B cell (primary cell): ENCODE measurements at regions not wholly inside any gene's neighbourhood (a gene's known extent, or its start where the extent isn't known, plus 50 kb on each side); places are given as distances from the start of the nearest gene placed in this dataset.

Source experiments
- ATAC-seq: fragments of 200-7000 bp; cut with Tn5 transposase; one replicate; pipeline ENCODE4 v1.10.0; 2021; ENCODE audit warnings: low read depth, mild to moderate bottlenecking, moderate number of reproducible peaks, moderate library complexity
- CTCF ChIA-PET: fragments of 350-600 bp; sonication (Branson Sonifier 250); formaldehyde crosslinking; loops from one replicate; lab custom pipeline; 2021; ENCODE audit warnings: antibody characterized with exemption, inconsistent platforms; lab: Charles Lee
- POLR2A ChIA-PET: fragments of 350-600 bp; sonication (Branson Sonifier 250); formaldehyde crosslinking; loops from one replicate; lab custom pipeline; 2021; ENCODE audit warnings: antibody characterized with exemption; lab: Charles Lee
- DNase-seq: peaks from one replicate; pipeline ENCODE4 v3.0.0; 2013
- H2AFZ ChIP-seq: 2 replicates; pipeline ENCODE4 v1.6.1; 2012; ENCODE audit warnings: mild to moderate bottlenecking, low read depth, low read length; ENCODE audit not compliant: insufficient read depth, poor library complexity, severe bottlenecking
- H3K27ac ChIP-seq, 2 donors: 1 replicate in 1 of 2; 2 replicates in 1 of 2; pipeline ENCODE4 v1.5.1; 2012 to 2013; ENCODE audit warnings: low read length in 2 of 2, mild to moderate bottlenecking in 2 of 2, moderate library complexity in 1 of 2
- H3K27me3 ChIP-seq, 4 experiments: fragments of 200-600 bp in 1 of 4; sonication (generic) in 1 of 4; replicated peaks in 1 of 4; 1 replicate in 2 of 4; 2 replicates in 2 of 4; pipeline versions ENCODE4 v1.6.1 to v1.7.0; 2013 to 2016; ENCODE audit warnings: low read length in 3 of 4, mild to moderate bottlenecking in 2 of 4, mixed read lengths in 1 of 4, moderate library complexity in 1 of 4; ENCODE audit not compliant: insufficient read depth in 4 of 4, control insufficient read depth in 3 of 4; ENCODE audit errors: control extremely low read depth in 1 of 4
- H3K36me3 ChIP-seq, 2 experiments: replicated peaks in 1 of 2; 1 replicate in 1 of 2; 2 replicates in 1 of 2; pipeline versions ENCODE4 v1.6.1 to v1.7.1; 2013; ENCODE audit warnings: low read length in 1 of 2; ENCODE audit not compliant: insufficient read depth in 2 of 2, control insufficient read depth in 1 of 2; ENCODE audit errors: control extremely low read depth in 1 of 2, extremely low read depth in 1 of 2
- H3K4me1 ChIP-seq, 2 donors: fragments of 200-600 bp in 1 of 2; sonication (generic) in 1 of 2; 1 replicate in 1 of 2; 2 replicates in 1 of 2; pipeline versions ENCODE4 v1.5.1 to v1.6.1; 2013 to 2017; ENCODE audit warnings: low read length in 2 of 2; ENCODE audit not compliant: control insufficient read depth in 2 of 2, insufficient read depth in 2 of 2
- H3K4me2 ChIP-seq: replicated peaks from 2 replicates; pipeline ENCODE3; 2012; ENCODE audit warnings: mild to moderate bottlenecking, low read depth, low read length; ENCODE audit not compliant: poor library complexity, severe bottlenecking
- H3K4me3 ChIP-seq, 5 experiments: fragments of 200-600 bp in 1 of 5; sonication (generic) in 1 of 5; 1 replicate in 3 of 5; 2 replicates in 2 of 5; pipeline versions ENCODE4 v1.5.1 to v1.7.0; 2011 to 2016; ENCODE audit warnings: low read length in 4 of 5, mild to moderate bottlenecking in 4 of 5, low read depth in 2 of 5, control low read depth in 1 of 5, moderate library complexity in 1 of 5; ENCODE audit not compliant: insufficient read depth in 1 of 5; ENCODE audit errors: control extremely low read depth in 1 of 5, extremely low read depth in 1 of 5
- H3K79me2 ChIP-seq: fragments of 200-600 bp; sonication (generic); one replicate; pipeline ENCODE4 v1.6.0; 2016; ENCODE audit warnings: low read length; ENCODE audit not compliant: control insufficient read depth, insufficient read depth
- H3K9ac ChIP-seq: fragments of 200-600 bp; sonication (generic); 2 replicates; pipeline ENCODE4 v1.6.1; 2017; ENCODE audit warnings: mild to moderate bottlenecking, low read length, moderate library complexity
- H3K9me3 ChIP-seq, 3 donors: one replicate each; pipeline versions ENCODE4 v1.6.1 to v1.7.1; 2013; ENCODE audit warnings: low read length in 2 of 3; ENCODE audit not compliant: control insufficient read depth in 2 of 3, insufficient read depth in 1 of 3; ENCODE audit errors: control extremely low read depth in 1 of 3
- H4K20me1 ChIP-seq: 2 replicates; pipeline ENCODE4 v1.6.0; 2012; ENCODE audit warnings: mild to moderate bottlenecking, low read length; ENCODE audit not compliant: insufficient read depth, control insufficient read depth, poor library complexity, severe bottlenecking
- H3K27ac Mint-ChIP-seq: one replicate; pipeline ENCODE4 v1.8.0; 2021; ENCODE audit warnings: mixed read lengths
- H3K27me3 Mint-ChIP-seq: one replicate; pipeline ENCODE4 v1.8.0; 2021; ENCODE audit warnings: mixed read lengths
- H3K4me1 Mint-ChIP-seq: one replicate; pipeline ENCODE4 v1.8.0; 2021; ENCODE audit warnings: mixed read lengths
- H3K4me3 Mint-ChIP-seq: one replicate; pipeline ENCODE4 v1.8.0; 2021; ENCODE audit warnings: mixed read lengths
- H3K9me3 Mint-ChIP-seq: one replicate; pipeline ENCODE4 v1.8.0; 2022; ENCODE audit warnings: mixed read lengths; ENCODE audit not compliant: insufficient read depth
- EZH2 ChIP-seq: IDR thresholded peaks from 2 replicates; pipeline ENCODE4 v1.6.1; 2012; ENCODE audit warnings: borderline replicate concordance, low read depth, mild to moderate bottlenecking, moderate library complexity, low read length; ENCODE audit not compliant: insufficient read depth, poor library complexity, severe bottlenecking
- WGBS: methylation state at CpG from one replicate; pipeline ENCODE4 v1.1.5; 2013; ENCODE audit warnings: missing lambda C conversion rate; ENCODE audit not compliant: insufficient coverage; 5-methylcytosine and 5-hydroxymethylcytosine counted together
- intact Hi-C: fragments of 100-400 bp; cut with micrococcal nuclease; formaldehyde crosslinking; loops from one replicate; pipeline ENCODE4 v1.10.0; 2022
- TF ChIP-seq, protein P1 (sequence below): fragments of 200-600 bp; IDR thresholded peaks from one replicate; pipeline ENCODE4 v1.8.0; 2022; ENCODE audit warnings: antibody characterized with exemption, mild to moderate bottlenecking

- WGBS, result no CpG with 5 or more reads among the region's 4 CpGs
- no peaks in the 10 kb centered on the region for H3K27me3 Mint-ChIP-seq
- Histone ChIP-seq H4K20me1 (no peaks in the 10 kb centered on the region), H3K9ac (no peak overlapping the region), H3K9me3 (no peaks in the 10 kb centered on the region), H2AFZ (no peak overlapping the region), H3K4me1 (no peaks in the 10 kb centered on the region), H3K4me2 (no peak overlapping the region), H3K27ac (no peak overlapping the region), H3K79me2 (no peaks in the 10 kb centered on the region), H3K27me3 (no peaks in the 10 kb centered on the region), H3K36me3 (no peaks in the 10 kb centered on the region), H3K4me3 (no peak overlapping the region)
- H3K4me3 Mint-ChIP-seq, result no peak overlapping the region
- ChIA-PET CTCF (no interaction called here), POLR2A (no interaction called here)
- H3K9me3 Mint-ChIP-seq, result peaks cover 2% of the 10 kb centered on the region
- TF ChIP-seq, protein P1, sequence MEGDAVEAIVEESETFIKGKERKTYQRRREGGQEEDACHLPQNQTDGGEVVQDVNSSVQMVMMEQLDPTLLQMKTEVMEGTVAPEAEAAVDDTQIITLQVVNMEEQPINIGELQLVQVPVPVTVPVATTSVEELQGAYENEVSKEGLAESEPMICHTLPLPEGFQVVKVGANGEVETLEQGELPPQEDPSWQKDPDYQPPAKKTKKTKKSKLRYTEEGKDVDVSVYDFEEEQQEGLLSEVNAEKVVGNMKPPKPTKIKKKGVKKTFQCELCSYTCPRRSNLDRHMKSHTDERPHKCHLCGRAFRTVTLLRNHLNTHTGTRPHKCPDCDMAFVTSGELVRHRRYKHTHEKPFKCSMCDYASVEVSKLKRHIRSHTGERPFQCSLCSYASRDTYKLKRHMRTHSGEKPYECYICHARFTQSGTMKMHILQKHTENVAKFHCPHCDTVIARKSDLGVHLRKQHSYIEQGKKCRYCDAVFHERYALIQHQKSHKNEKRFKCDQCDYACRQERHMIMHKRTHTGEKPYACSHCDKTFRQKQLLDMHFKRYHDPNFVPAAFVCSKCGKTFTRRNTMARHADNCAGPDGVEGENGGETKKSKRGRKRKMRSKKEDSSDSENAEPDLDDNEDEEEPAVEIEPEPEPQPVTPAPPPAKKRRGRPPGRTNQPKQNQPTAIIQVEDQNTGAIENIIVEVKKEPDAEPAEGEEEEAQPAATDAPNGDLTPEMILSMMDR, result no peak
- TF ChIP-seq EZH2, result no peak
- DNase-seq (no peak), ATAC-seq (no peak)
- intact Hi-C loops, result no loop called here
- H3K4me1 Mint-ChIP-seq, result no peaks in the 10 kb centered on the region
- H3K27ac Mint-ChIP-seq, result no peak overlapping the region
Measured at GRCh38 chr13:65946387-65946786, 1283.7 kb downstream of the PCDH9 start.

- no peaks in the 10 kb centered on the region for H3K79me2 ChIP-seq
- H3K9me3 ChIP-seq, result no peaks in the 10 kb centered on the region
- H3K4me2 ChIP-seq, result no peak overlapping the region
- Mint-ChIP-seq H3K4me1 (no peaks in the 10 kb centered on the region), H3K9me3 (no peaks in the 10 kb centered on the region), H3K27me3 (no peaks in the 10 kb centered on the region), H3K27ac (no peak overlapping the region), H3K4me3 (no peak overlapping the region)
- no peak overlapping the region for H3K4me3 ChIP-seq
- CTCF ChIA-PET, result no interaction called here
- no peak overlapping the region for H3K9ac ChIP-seq
- H3K27ac ChIP-seq, result no peak overlapping the region
- ATAC-seq (no peak), DNase-seq (no peak)
- no peaks in the 10 kb centered on the region for H3K4me1 ChIP-seq
- H4K20me1 ChIP-seq, result no peaks in the 10 kb centered on the region
- no peaks in the 10 kb centered on the region for H3K27me3 ChIP-seq
- H3K36me3 ChIP-seq, result no peaks in the 10 kb centered on the region
- TF ChIP-seq EZH2, result no peak
- TF ChIP-seq, protein P1, result no peak
- no peak overlapping the region for H2AFZ ChIP-seq
- no CpG with 5 or more reads among the region's 3 CpGs for WGBS
- POLR2A ChIA-PET, result no interaction called here
- intact Hi-C loops, result no loop called here
Measured at GRCh38 chr13:65943708-65944107, 1286.4 kb downstream of the PCDH9 start.
